KOPT-K1 (cell line): ENCODE measurements at regions not wholly inside any gene's neighbourhood (a gene's known extent, or its start where the extent isn't known, plus 50 kb on each side); places are given as distances from the start of the nearest gene placed in this dataset.
"Not testable (repeated sequence)": the region's sequence is repeated elsewhere in the genome, so short reads cannot be mapped to it uniquely, and the experiment has no call there.

ENCODE experiments used
- H3K27ac ChIP-seq: fragments of 200-600 bp; sonication (generic); 2 replicates; pipeline ENCODE4 v1.5.1; 2016; ENCODE audit warnings: antibody characterized with exemption, mild to moderate bottlenecking, low read depth, low read length; ENCODE audit not compliant: poor library complexity, severe bottlenecking
- H3K36me3 ChIP-seq: fragments of 200-600 bp; sonication (generic); 2 replicates; pipeline ENCODE4 v1.5.1; 2017; ENCODE audit warnings: antibody characterized with exemption, mild to moderate bottlenecking, low read length, moderate library complexity; ENCODE audit not compliant: insufficient read depth
- H3K9me3 ChIP-seq: fragments of 200-600 bp; sonication (generic); 2 replicates; pipeline ENCODE4 v1.5.1; 2017; ENCODE audit warnings: antibody characterized with exemption, low read length, mild to moderate bottlenecking; ENCODE audit not compliant: insufficient read depth, poor library complexity, severe bottlenecking

DNA sequence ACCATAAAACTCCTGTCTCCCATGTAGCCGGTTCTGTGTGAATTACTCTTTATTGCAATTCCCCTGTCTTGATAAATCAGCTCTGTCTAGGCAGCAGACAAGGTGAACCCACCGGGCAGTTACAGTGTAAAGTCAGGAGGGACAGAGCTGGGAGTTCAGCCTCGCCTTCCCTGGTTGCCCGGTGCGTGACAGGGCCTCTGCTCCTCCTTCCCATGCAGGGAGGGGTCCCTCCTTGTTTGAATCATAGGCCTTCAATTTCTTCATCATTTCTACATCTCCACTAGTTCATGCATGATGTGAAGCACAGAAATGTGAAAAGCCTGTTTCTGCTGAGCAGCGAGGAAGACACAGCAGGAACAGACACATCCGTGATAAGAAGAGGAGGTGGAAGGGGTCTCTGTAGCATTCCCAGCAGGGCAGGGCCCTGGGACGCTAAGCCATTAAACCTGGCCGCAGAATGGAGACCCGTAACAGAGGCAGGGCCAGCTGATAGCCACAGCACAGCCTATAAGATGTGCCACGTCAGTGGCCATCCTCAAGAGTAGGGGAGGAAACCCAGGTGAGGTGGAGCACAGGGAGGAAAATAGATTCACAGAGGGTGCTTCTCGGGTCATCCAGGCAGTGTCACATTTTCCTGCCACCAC lies 106.7 kb upstream of the CST7 start:
- no peak overlapping the region for H3K27ac ChIP-seq
- H3K9me3 ChIP-seq: no peaks in the 10 kb centered on the region
- no peaks in the 10 kb centered on the region for H3K36me3 ChIP-seq

DNA sequence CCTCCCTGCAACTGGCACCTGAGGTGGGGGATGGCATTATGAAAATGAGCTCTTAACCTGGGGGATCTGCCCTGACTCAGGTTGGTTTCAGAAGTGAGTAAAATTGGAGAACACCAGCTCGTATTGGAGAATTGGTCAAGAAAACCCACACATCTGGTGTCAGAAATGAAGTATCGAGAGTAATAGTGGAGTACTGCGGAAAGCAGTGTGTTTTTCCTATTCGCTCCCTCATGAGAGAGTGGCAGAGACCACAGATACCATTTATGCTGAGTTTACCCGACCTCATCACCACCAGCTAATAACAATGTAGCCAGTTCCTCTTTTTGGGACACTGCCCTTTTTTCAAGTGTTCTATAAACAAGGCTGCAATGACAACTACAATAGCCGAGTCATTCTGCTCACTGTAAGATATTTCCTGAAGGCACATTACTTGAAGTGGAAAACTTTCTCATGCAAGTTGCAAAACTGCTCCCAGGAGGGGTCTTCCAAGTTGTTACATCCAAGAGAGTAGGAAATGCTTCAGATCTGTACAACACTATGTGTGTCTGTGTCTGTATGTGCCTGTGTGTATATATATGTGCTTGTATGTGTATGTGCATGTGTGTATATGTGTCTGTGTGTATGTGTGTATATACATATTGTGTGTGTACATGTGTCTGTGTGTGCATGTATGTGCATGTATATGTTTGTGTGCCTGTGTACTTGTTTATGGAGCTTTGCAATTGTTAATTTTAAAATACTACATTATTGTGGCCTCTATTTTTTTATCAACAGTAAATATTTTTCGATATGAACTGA lies 106.0 kb upstream of the CST7 start:
- no peaks in the 10 kb centered on the region for H3K9me3 ChIP-seq
- no peaks in the 10 kb centered on the region for H3K36me3 ChIP-seq
- no peak overlapping the region for H3K27ac ChIP-seq

DNA sequence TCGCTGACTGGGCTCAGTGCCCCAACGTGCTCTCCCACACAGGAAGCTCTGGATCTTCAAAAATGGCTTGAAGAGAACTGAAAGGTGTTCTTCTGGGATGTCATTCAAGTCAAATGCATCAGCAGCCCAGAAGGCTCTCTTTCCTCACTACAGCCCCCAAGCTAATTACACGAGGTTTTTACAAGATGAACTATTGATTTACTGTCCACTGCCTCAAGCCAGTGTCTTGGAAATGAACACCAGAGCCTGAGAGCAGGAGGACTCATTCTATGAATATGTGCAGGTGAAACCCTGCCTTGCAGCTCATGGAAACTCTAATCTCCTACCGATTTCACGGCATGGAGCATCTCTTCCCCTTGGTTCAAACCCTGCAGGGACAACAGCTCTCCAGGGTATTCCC lies 98.9 kb upstream of the CST7 start:
- H3K27ac ChIP-seq: no peak overlapping the region
- H3K9me3 ChIP-seq: peaks cover 19% of the 10 kb centered on the region
- no peaks in the 10 kb centered on the region for H3K36me3 ChIP-seq

DNA sequence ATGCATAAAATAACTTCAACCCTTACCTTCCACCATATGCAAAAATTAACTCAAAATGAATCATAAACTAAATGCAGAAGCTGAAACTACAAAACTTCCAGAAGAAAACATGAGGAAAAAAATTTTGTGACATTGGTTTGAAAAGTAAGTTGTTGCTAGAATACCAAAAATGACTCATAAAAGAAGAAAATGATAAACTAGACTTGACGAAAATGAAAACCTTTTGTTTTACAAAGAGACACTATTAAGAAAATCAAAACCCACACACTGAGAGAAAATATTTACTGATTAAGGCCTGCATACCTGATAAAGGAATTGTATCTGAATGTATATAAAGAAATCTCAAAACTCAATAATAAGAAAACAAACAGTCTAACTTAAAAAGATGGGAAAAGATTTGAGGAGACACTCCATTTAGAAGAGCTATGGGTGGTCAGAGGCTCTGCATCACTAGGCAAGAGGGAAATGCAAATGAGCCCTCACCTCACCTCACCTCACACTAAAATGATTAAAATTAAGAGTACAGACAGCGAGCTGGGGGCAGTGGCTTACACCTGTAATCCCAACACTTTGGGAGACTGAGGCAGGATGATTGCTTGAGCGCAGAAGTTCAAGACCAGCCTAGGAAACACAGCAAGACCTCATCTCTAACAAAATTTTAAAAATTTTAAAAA lies 97.6 kb upstream of the CST7 start:
- no peak overlapping the region for H3K27ac ChIP-seq
- peaks cover 30% of the 10 kb centered on the region for H3K9me3 ChIP-seq
- no peaks in the 10 kb centered on the region for H3K36me3 ChIP-seq

DNA sequence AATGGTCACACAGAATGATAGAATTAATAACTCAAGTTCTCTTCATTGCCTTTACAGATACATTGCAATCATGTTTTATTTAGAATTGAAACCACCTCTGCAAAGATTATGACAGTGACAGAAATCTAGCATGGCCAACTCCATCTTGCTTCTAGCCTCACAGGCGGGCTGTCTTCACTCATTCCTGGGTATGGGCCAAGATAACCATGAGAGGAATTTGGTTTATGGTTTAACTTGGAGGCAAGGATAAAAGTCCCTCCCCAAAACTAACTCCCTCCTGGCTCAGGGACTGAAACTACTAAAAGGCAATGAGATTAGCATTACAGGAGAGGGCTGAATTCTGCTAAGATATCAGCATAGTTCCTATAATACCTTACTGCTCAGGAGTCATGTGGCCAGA lies 95.2 kb upstream of the CST7 start:
- no peak overlapping the region for H3K27ac ChIP-seq
- H3K9me3 ChIP-seq: peaks cover 48% of the 10 kb centered on the region
- H3K36me3 ChIP-seq: no peaks in the 10 kb centered on the region

DNA sequence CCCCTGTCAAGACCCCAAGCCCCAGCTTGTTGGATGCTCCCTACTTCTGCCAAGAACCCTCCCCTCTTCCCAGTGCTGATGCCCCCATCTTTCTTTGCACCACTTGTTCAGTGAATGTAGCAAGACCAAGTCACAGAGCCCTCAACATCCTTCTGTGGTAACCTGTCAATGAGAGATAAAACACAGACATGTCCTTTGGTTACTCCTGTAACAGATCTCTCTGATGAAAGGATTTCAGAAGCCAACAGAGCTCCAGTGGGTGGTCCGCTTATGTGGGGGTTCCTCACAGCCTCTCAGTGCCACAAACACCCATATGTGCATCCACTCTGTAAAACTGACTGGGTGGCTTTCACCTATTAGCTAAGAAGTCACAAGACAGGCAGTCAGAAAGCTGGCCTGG lies 93.2 kb upstream of the CST7 start:
- no peaks in the 10 kb centered on the region for H3K36me3 ChIP-seq
- peaks cover 44% of the 10 kb centered on the region for H3K9me3 ChIP-seq
- H3K27ac ChIP-seq: no peak overlapping the region

DNA sequence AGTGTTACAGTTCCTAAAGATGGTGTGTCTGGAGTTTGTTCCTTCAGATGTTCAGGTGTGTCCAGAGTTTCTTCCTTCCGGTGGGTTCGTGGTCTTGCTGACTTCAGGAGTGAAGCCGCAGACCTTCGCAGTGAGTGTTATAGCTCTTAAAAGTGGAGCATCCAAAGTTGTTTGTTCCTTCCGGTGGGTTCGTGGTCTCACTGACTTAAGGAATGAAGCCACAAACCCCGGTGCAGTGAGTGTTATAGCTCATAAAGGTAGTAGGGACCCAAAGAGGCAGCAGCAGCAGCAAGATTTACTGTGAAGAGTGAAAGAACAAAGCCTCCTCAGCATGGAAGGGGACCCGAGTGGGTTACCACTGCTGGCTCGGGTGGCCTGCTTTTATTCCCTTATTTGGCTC lies 90.6 kb upstream of the CST7 start:
- not testable (repeated sequence) for H3K36me3 ChIP-seq, H3K27ac ChIP-seq
- H3K9me3 ChIP-seq: peaks cover 56% of the 10 kb centered on the region

DNA sequence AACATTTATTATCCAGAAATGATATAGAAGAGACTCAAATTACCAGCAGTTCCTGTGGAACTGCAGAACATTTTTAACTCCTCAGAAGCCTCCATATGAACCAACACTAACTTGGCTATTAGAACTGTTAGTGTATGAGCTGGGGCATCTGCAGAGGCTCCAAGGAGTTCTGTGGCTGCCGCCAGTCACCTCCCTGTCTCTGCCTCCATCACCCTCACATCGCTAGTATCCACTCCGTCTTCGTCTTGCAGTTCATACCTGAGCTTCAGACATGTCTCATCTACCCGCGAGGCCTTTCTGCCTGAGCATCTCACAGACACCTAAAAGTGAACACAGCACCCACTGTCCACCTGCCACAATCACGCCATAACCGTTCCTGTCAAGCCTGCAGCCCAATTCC lies 89.5 kb upstream of the CST7 start:
- Histone ChIP-seq H3K9me3 (peaks cover 58% of the 10 kb centered on the region), H3K27ac (no peak overlapping the region), H3K36me3 (no peaks in the 10 kb centered on the region)

DNA sequence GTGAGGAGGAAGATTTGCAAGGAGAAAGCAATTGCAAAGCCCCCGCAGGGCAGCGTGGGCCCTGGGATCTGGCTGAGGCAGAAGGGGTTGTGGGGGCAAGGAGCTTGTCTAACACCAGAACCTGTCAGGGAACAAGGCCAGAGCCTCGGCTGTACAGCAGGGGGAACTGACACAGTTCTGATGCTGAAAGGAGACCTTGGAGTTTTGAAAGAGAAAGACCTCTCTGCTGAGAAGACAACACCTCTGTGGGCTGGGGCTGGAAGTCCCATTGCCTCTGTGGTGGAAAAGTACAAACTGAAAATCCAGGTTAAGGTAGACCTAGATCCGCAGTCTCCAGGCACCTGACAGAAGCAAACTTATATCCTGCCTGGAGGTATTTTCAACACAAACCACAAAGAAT lies 86.9 kb upstream of the CST7 start:
- Histone ChIP-seq H3K36me3 (no peaks in the 10 kb centered on the region), H3K27ac (no peak overlapping the region), H3K9me3 (peaks cover 55% of the 10 kb centered on the region)

DNA sequence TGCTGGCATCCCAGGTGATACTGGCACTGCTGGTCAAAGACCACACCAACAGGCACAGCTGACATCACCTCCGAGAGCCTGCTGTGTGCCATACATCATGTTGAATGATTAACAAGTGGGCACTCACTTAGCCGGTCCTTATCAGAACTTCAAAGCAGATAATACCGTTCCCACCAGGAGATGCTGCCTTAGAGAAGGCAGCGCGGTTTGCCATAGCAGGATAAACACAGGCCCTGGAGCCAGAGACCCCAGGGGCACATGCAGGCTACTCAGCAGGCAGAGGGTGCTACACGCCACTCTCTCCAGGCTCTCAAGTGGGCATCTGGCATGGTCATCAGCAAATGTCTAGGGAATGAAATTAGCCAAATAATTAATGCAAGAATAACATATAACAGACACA lies 86.5 kb upstream of the CST7 start:
- no peaks in the 10 kb centered on the region for H3K36me3 ChIP-seq
- peaks cover 51% of the 10 kb centered on the region for H3K9me3 ChIP-seq
- H3K27ac ChIP-seq: no peak overlapping the region

DNA sequence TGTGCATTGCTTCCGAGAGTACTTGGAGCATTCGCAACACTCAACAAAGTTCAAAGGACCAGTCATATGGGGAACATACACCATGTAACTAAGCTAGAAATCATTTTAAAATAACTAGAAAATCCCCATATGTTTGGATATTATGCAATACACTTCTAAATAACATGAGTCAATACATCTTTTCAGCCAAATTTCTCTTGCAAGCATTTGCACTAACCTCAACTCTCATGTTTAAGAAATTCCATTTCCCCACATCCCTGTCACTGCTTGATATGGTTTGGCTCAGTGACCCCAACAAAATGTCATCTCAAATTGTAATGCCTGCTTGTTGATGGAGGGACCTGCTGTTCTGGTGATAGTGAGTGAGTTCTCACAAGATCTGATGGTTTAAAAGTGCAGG lies 85.7 kb upstream of the CST7 start:
- no peaks in the 10 kb centered on the region for H3K36me3 ChIP-seq
- peaks cover 44% of the 10 kb centered on the region for H3K9me3 ChIP-seq
- H3K27ac ChIP-seq: no peak overlapping the region

DNA sequence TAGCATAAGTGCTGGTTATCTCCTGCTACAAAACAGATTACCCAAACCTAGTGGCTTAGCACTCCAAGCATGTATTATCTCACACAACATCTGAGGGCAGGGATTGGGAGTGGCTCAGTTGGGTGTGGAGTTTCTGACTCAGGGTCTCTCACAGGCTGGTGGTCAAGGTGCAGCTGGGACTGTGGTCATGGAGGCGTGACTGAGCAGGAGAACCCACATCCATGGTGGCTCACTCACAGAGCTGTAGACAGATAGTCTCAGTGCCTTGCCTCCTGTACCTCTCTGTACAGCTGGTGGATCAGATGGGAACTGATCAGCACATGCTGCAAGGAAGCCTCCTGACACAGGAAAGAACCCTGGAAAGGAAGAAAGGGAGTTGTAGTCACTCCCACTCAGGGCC lies 83.1 kb upstream of the CST7 start:
- H3K36me3 ChIP-seq: no peaks in the 10 kb centered on the region
- peaks cover 44% of the 10 kb centered on the region for H3K9me3 ChIP-seq
- H3K27ac ChIP-seq: no peak overlapping the region

DNA sequence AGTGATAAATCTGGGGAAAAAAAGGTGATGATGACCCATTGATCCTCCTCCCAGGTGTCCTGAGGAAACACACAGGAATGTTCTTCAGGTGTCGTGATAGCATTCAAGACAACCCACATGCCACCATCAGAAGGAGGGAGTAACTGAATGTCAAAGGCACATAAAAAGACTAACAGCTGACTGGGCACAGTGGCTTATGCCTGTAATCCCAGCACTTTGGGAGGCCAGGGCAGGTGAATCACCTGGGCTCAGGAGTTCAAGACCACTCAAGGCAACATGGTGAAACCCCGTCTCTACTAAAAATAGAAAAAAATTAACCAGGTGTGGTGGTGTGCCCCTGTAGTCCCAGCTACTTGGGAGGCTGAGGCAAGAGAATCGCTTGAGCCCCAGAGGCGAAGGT lies 82.3 kb upstream of the CST7 start:
- Histone ChIP-seq H3K9me3 (peaks cover 44% of the 10 kb centered on the region), H3K36me3 (no peaks in the 10 kb centered on the region), H3K27ac (no peak overlapping the region)

DNA sequence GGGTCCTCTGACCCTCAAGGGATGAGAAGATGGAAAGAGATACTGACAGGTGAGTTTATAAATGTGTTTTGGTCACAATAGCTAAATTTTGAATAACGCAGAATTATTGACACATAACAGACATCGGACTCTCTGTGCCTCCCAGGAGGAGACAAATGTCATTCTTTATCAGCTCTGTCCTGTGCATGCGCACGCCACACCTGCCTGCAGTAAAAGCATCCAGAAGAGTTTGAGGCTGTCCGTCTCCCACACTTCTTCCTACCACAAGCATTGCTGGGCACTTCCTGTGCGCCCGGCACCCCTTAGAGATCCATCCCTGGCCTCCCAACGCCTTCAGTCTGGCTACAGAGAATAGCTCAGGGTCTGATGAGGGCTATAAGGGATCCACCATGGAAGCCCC lies 81.5 kb upstream of the CST7 start:
- H3K27ac ChIP-seq: no peak overlapping the region
- peaks cover 39% of the 10 kb centered on the region for H3K9me3 ChIP-seq
- no peaks in the 10 kb centered on the region for H3K36me3 ChIP-seq

DNA sequence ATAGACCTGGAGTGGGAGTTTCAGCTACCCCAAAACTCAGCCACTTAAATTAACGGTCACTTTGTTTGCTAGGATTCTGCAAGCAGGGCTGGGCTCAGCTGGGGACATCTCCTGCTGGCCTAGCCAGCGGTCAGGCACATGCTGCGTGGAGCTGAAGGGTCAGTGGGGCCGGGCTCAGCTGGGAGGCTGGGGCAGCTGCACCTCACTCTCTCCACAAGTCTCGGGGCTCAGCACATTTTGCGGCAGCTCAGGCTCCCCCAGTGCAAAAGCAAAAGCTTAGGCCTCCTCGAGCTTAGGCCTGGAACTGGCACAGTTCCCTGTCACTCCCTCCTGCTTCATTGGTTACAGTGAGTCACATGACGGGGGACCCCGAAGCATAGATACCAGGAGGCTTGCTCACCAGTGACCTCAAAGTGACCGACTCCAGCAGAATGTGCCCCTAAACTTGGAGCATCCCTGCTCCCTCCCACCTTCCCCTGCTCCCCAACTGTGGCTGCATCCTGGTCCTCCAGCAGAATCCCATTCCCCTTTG lies 80.6 kb upstream of the CST7 start:
- H3K36me3 ChIP-seq: no peaks in the 10 kb centered on the region
- H3K9me3 ChIP-seq: peaks cover 33% of the 10 kb centered on the region
- H3K27ac ChIP-seq: no peak overlapping the region
